ENCODE measurements at regions not wholly inside any gene's neighbourhood (a gene's known extent, or its start where the extent isn't known, plus 50 kb on each side); places are given as distances from the start of the nearest gene placed in this dataset.

DNA sequence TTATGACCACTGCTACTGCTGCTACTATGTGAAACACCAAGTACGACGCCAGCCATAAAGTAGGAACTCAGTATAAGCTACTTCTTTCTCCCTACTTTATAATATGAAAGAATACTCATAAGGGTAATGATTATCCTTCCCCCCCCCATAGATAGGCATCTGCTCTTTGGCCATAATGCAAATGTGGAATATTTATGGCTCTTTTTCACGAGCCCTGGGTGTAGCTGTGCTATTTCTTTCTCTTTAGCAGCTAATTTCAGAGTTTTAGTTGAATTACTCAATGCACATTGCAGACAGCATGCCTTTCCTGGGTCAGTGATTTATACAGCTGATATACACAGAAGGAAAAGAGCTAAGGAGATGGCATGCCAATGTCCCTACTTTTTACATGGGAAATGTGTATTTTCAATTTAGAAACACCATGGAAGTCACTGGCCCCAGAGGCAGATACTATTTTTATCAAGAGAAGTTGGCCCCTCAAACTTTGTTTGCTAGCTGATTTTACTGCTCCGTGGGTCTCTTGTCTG is 234.1 kb upstream of the KIAA1217 start:
- no TSS peak for BruUV-seq (replicated peaks)
- ChIA-PET RAD21 (ENCODE audit: low non-redundant PET in 1 of 2, low total read pairs in 2 of 2, uncharacterized antibody in 2 of 2, unreplicated experiment in 2 of 2) (no interaction called here), POLR2A (no interaction called here), CTCF (no interaction called here)
- Histone ChIP-seq H3K4me1 (ENCODE audit: control insufficient read depth in 1 of 2, insufficient read depth in 2 of 2, low read length in 2 of 2) (no peaks in the 10 kb centered on the region), H3K4me2 (ENCODE audit: low read length) (no peak overlapping the region), H3K27me3 (ENCODE audit: insufficient read depth, low read length) (peaks cover 5% of the 10 kb centered on the region; the same call in 1 of the 2 replicates), H3K9ac (ENCODE audit: low read length) (no peak overlapping the region), H3K27ac (ENCODE audit: low read depth, low read length) (no peak overlapping the region), H3K79me2 (ENCODE audit: insufficient read depth, low read length) (no peaks in the 10 kb centered on the region), H3K9me3 (ENCODE audit: control insufficient read depth in 1 of 2, insufficient read depth in 1 of 2, low read depth in 1 of 2, low read length in 2 of 2) (no peaks in the 10 kb centered on the region), H3K9me2 (ENCODE audit: insufficient read depth) (no peaks in the 10 kb centered on the region), H3K4me3 (replicated peaks in 1 of 2; ENCODE audit: low read depth in 1 of 2, low read length in 2 of 2) (no peak overlapping the region), H4K20me1 (ENCODE audit: insufficient read depth) (no peaks in the 10 kb centered on the region), H3K36me3 (ENCODE audit: control insufficient read depth in 1 of 2, insufficient read depth in 2 of 2, low read length in 2 of 2) (no peaks in the 10 kb centered on the region), H2AFZ (ENCODE audit: low read depth, low read length, poor library complexity, severe bottlenecking) (no peak overlapping the region)
- intact Hi-C loops (cut with micrococcal nuclease), result no loop called here
- DNase-seq (ENCODE audit: low read depth, low spot score) (no peak), ATAC-seq (no peak)
- TF ChIP-seq EZH2 (IDR thresholded peaks at IDR 0.05), result no peak
- no peak for TF ChIP-seq ZFX (IDR thresholded peaks at IDR 0.05)
- TF ChIP-seq CTCF (IDR thresholded peaks at IDR 0.05 in 2 of 3, conservative IDR thresholded peaks at IDR 0.05 in 1 of 3; ENCODE audit: borderline replicate concordance in 1 of 3, insufficient read depth in 1 of 3, low read depth in 2 of 3, low read length in 2 of 3), result no peak
- no peak for TF ChIP-seq SP1 (IDR thresholded peaks at IDR 0.05; ENCODE audit: low read depth)
- TF ChIP-seq JUND (IDR thresholded peaks at IDR 0.05), result no peak
- TF ChIP-seq FOSL1 (IDR thresholded peaks at IDR 0.05; ENCODE audit: low read depth), result no peak
- TF ChIP-seq POLR2AphosphoS5 (IDR thresholded peaks at IDR 0.05; ENCODE audit: low read depth, low read length), result no peak
- no peak for TF ChIP-seq ZNF274 (IDR thresholded peaks at IDR 0.05; ENCODE audit: low read depth, low read length)
- TF ChIP-seq ELF1 (IDR thresholded peaks at IDR 0.05; ENCODE audit: borderline replicate concordance, low read depth), result no peak
- TF ChIP-seq CBX3 (IDR thresholded peaks at IDR 0.05; ENCODE audit: low read depth), result no peak
- no peak for TF ChIP-seq EZH2phosphoT487 (IDR thresholded peaks at IDR 0.05; ENCODE audit: borderline replicate concordance)
- TF ChIP-seq CEBPB (IDR thresholded peaks at IDR 0.05; ENCODE audit: low read depth), result no peak
- TF ChIP-seq, protein P1, sequence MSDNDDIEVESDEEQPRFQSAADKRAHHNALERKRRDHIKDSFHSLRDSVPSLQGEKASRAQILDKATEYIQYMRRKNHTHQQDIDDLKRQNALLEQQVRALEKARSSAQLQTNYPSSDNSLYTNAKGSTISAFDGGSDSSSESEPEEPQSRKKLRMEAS (IDR thresholded peaks at IDR 0.05), result no peak
- TF ChIP-seq POLR2A (IDR thresholded peaks at IDR 0.05; ENCODE audit: borderline replicate concordance, extremely low read depth, insufficient read depth, insufficient read length), result no peak
- no peak for TF ChIP-seq EGR1 (IDR thresholded peaks at IDR 0.05; ENCODE audit: low read depth)
